ENCODE measurements at regions not wholly inside any gene's neighbourhood (a gene's known extent, or its start where the extent isn't known, plus 50 kb on each side); places are given as distances from the start of the nearest gene placed in this dataset.

- TF ChIP-seq POLR2A (IDR thresholded peaks at IDR 0.05) (no peak), CTCF (IDR thresholded peaks at IDR 0.05) (no peak)
- H3K9me3 ChIP-seq, result no peaks in the 10 kb centered on the region
- H3K4me1 ChIP-seq, result no peaks in the 10 kb centered on the region
- H3K27me3 ChIP-seq, result no peaks in the 10 kb centered on the region
- intact Hi-C loops (cut with DNase I; ENCODE audit: low total_unique reads), result no loop called here
- no peak overlapping the region for H3K27ac ChIP-seq
- H3K4me3 ChIP-seq, result no peak overlapping the region
- no peaks in the 10 kb centered on the region for H3K36me3 ChIP-seq (ENCODE audit: low read depth, missing control alignments)
- no peak for DNase-seq
- 90 to 91% methylated on average over 6 of the region's 6 CpGs for WGBS, 2 donors
Observed at GRCh38 chr2:185990861-185991525, 252.4 kb downstream of the FSIP2 start.

GRCh38 chr2:185998562-185999070 is 260.0 kb downstream of the FSIP2 start:
- 84 to 95% methylated on average over 2 of the region's 2 CpGs for WGBS, 2 donors
- intact Hi-C loops (cut with DNase I; ENCODE audit: low total_unique reads), result no loop called here
- no peaks in the 10 kb centered on the region for H3K27me3 ChIP-seq
- TF ChIP-seq CTCF (IDR thresholded peaks at IDR 0.05), result no peak
- TF ChIP-seq POLR2A (IDR thresholded peaks at IDR 0.05), result no peak
- no peaks in the 10 kb centered on the region for H3K9me3 ChIP-seq
- no peak overlapping the region for H3K27ac ChIP-seq
- no peaks in the 10 kb centered on the region for H3K4me1 ChIP-seq
- H3K4me3 ChIP-seq, result no peak overlapping the region
- no peak for DNase-seq
- H3K36me3 ChIP-seq (ENCODE audit: low read depth, missing control alignments), result no peaks in the 10 kb centered on the region

- DNase-seq, result no peak
- intact Hi-C loops (cut with DNase I; ENCODE audit: low total_unique reads), result no loop called here
- H3K36me3 ChIP-seq (ENCODE audit: low read depth, missing control alignments), result no peaks in the 10 kb centered on the region
Observed at GRCh38 chr2:186009341-186009740, 270.7 kb downstream of the FSIP2 start.

GRCh38 chr2:186017278-186017677 is 278.7 kb downstream of the FSIP2 start:
- TF ChIP-seq CTCF (IDR thresholded peaks at IDR 0.05) (no peak), POLR2A (IDR thresholded peaks at IDR 0.05) (no peak)
- H3K27ac ChIP-seq, result no peak overlapping the region

More at GRCh38 chr2:186009341-186009740, 270.7 kb downstream of the FSIP2 start:
- no peak overlapping the region for H3K4me3 ChIP-seq
- TF ChIP-seq CTCF (IDR thresholded peaks at IDR 0.05) (no peak), POLR2A (IDR thresholded peaks at IDR 0.05) (no peak)
- H3K4me1 ChIP-seq, result no peaks in the 10 kb centered on the region
- no peak overlapping the region for H3K27ac ChIP-seq
- no peaks in the 10 kb centered on the region for H3K27me3 ChIP-seq
- H3K9me3 ChIP-seq, result no peaks in the 10 kb centered on the region
- 74 to 85% methylated on average over 2 of the region's 2 CpGs for WGBS, 2 donors

GRCh38 chr2:186024921-186025320 is 286.3 kb downstream of the FSIP2 start:
- Histone ChIP-seq H3K9me3 (no peaks in the 10 kb centered on the region), H3K27me3 (no peaks in the 10 kb centered on the region), H3K27ac (no peak overlapping the region), H3K36me3 (ENCODE audit: low read depth, missing control alignments) (no peaks in the 10 kb centered on the region), H3K4me1 (no peaks in the 10 kb centered on the region), H3K4me3 (no peak overlapping the region)
- intact Hi-C loops (cut with DNase I; ENCODE audit: low total_unique reads), result no loop called here
- TF ChIP-seq CTCF (IDR thresholded peaks at IDR 0.05) (no peak), POLR2A (IDR thresholded peaks at IDR 0.05) (no peak)
- no peak for DNase-seq

More at GRCh38 chr2:186017278-186017677, 278.7 kb downstream of the FSIP2 start:
- no peaks in the 10 kb centered on the region for H3K27me3 ChIP-seq
- DNase-seq, result no peak
- H3K4me1 ChIP-seq, result no peaks in the 10 kb centered on the region
- intact Hi-C loops (cut with DNase I; ENCODE audit: low total_unique reads), result no loop called here
- H3K9me3 ChIP-seq, result no peaks in the 10 kb centered on the region
- 83 to 87% methylated on average over 4 of the region's 4 CpGs for WGBS, 2 donors
- H3K4me3 ChIP-seq, result no peak overlapping the region
- no peaks in the 10 kb centered on the region for H3K36me3 ChIP-seq (ENCODE audit: low read depth, missing control alignments)
